CD4-positive, alpha-beta T cell treated with Interleukin-1 beta for 1 hour (primary cell): ENCODE measurements at regions not wholly inside any gene's neighbourhood (a gene's known extent, or its start where the extent isn't known, plus 50 kb on each side); places are given as distances from the start of the nearest gene placed in this dataset.

Experiments used
- DNase-seq, 2 donors: peaks; one replicate each; pipeline ENCODE4 v3.0.0-alpha.2; 2020 to 2022

GRCh38 chr4:23015821-23016220, 323.1 kb downstream of the GBA3 start:
- no peak for DNase-seq

DNA sequence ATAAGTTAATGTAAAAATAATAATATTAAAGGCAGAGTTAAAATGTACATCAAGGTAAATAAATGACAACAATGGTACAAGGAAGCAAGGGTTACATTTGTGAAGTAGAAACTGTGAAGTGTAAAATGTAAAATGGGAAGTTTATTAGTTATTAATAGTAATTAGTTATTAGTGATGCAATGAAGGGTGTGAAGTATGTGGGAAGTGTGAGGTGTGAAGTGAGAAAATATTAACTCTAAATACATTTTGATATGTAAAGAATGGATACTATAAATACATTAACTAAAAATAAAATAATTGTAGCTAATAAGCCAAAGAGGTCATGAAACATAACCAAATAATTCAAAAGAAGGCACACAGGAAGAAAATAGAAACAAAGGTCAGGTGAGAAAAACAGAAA, 316.4 kb downstream of the GBA3 start:
- no peak for DNase-seq

DNA sequence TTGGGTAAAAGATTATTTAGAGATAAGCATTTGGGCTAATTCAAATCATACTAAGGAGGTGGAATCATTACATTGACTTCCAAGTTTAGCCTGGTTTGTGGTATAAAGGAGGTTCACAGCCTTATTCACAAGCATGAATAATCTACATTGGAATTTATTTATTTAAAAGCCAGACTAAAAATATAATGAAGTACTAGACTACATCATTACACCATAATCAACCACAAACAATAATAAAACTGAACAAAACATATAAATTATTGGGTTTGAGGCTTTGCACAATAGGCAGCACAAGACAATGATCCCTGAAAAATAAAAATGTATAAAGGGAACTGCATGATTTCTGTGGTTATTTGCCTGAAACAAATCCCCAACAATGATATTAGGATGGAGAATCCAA, 314.0 kb downstream of the GBA3 start:
- DNase-seq = no peak

- DNase-seq = no peak
These were observed 313.0 kb downstream of the GBA3 start for GRCh38 chr4:23005691-23006090.

DNA sequence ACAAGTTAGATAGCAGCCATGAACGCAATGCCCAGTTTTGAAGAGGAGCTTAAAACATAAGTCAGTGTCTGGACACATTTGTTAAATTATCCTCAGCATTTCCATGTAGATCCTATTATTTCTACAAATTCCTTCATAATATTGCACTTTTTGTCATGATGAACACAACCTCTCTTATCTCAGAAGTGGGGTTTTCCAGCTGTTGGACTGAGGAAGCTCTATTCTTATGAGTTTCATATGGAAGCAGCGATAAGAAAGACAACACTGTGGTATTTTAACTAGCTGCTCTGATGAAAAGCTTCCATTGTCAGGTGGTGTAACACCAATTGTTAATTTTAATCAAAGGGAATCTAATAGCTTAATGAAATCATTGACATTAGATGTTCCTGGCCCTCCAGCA, 308.7 kb downstream of the GBA3 start:
- DNase-seq = no peak

- DNase-seq = no peak
These were observed 306.7 kb downstream of the GBA3 start for GRCh38 chr4:22999419-22999818.

DNA sequence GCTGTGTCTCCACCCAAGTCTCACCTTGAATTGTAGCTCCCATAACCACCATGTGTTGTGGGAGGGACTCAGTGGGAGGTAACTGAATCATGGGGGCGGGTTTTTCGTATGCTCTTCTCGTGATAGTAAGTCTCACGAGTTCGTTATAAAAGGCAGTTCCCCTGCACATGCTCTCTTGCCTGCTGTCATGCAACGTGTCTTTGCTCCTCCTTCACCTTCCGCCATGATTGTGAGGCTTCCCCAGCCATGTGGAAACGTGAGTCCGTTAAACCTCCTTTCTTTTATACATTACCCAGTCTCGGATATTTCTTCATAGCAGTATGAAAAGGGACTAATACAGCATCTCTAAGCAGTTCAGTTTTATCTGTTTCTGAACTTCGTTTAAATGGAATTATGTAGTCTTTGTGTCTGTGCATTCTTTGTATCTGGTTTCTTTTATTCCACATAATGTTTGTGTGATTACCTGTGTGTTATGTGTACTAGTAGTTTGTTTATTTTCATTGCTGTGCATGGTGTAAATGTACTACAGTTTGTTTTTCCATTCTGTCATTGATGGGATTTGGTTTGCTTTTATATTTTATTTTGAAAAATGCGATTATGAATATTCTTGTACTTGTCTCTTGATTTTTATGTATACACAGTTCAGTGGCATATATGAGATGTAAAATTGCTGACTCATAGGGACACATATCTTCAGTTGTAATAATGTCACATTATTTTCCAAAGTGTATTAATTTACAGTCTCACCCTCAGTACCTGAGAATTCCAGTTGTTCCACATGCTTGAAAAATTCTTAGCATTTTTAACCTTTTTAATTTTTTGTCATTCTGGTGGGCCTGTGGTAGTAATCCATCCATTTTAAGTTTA, 304.9 kb downstream of the GBA3 start:
- no peak for DNase-seq

GRCh38 chr4:22991576-22991975, 298.8 kb downstream of the GBA3 start:
- DNase-seq = no peak

DNA sequence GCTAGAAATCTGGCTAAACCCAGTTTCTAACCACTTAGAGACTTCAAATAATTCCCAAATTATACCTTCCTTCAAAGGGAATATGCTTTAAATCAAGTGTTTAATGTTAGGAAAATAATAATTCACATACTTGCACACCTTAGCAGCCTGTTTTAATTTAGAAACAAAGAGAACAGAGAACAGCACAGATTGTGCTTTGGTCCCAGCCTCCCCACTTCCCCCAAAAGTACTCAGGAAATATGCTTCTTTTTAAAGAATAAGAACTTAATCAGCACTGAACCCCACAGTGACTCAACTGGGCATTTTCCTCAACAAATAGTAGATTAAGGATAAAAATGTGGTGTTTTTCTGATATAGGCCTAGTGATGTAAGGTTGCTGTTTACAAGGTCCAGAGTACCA, 295.8 kb downstream of the GBA3 start:
- DNase-seq = no peak

DNA sequence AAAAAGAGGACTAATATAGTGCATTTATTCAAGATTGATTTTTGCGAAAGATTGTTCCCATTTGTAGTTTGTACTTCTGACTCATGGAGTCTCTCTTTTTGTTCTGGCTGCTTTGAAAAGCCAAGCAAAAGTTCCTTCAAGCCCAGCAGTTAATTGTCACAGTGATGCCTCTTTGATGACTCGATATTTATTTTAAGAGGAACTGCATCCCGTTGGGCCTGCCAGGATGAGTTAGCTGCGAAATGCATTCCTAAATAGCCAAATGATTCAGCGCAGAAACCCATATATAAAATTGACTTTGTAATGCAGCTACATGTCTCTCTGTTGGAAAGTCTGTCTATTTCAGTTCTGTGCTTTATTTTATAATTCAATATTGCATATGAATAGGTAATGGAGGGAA, 295.1 kb downstream of the GBA3 start:
- no peak for DNase-seq

- DNase-seq = no peak
These were observed 294.1 kb downstream of the GBA3 start for GRCh38 chr4:22986881-22987280.

DNA sequence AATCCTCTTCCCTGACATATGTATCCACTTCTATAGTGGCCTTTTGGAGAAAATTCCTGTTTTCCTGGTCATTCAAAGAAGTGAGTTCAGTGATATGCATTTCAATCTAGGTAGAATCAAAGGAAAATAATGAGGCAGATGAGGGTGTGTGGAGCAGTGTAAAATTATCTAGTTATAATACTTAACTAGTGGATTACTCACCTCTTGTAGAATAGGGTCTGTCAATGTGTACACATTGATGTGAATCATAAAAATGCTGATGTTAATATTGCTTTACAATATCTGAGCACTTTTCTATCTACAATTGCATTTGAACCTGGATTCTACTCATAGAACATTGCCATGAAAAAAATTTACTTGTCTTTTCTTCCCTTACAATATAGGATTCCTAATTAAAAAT, 293.5 kb downstream of the GBA3 start:
- DNase-seq = no peak

- DNase-seq = no peak
These were observed 291.7 kb downstream of the GBA3 start for GRCh38 chr4:22984390-22984789.

DNA sequence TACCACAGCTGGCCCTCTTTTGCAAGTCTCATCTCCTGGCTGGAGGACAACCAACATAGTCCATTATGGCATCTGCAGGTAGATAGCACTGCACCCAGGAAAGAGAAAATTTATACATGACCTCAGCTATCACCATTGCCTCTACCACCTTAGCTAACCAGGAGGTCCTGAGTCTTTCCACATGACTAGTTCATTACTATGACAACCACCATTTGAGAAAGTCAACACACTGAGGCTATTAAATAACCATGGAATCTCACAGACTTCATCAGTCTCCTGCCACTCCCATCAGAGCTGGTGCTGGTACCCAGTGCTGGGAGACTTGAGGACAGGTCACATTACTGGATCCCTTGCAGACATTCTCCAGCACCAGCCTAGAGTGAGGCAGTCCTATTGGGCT, 285.9 kb downstream of the GBA3 start:
- DNase-seq = no peak

- no peak for DNase-seq
These were observed 277.9 kb downstream of the GBA3 start for GRCh38 chr4:22970665-22971064.

GRCh38 chr4:22969287-22969896, 276.7 kb downstream of the GBA3 start:
- no peak for DNase-seq

DNA sequence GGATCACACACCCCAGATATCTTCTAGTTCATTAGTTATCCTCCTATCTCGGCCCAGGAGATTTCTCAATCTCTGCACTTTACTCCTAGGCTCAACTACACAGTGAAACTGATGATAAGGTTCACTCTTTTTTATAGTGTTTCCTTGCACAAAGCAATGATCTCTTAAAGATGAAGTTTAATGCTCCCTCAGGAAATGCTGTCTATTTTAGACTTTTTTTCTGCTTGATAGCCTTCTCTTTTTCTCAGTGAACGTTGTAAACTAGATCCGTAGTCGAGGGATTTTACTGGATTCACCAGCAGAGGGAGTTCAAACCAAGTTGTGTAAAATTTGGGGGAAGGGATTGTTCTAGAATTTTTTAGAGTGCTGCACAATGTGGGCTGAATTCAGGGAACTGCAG, 269.6 kb downstream of the GBA3 start:
- no peak for DNase-seq

- DNase-seq = no peak
These were observed 266.7 kb downstream of the GBA3 start for GRCh38 chr4:22959483-22959882.

- no peak for DNase-seq
These were observed 265.1 kb downstream of the GBA3 start for GRCh38 chr4:22957774-22958309.

DNA sequence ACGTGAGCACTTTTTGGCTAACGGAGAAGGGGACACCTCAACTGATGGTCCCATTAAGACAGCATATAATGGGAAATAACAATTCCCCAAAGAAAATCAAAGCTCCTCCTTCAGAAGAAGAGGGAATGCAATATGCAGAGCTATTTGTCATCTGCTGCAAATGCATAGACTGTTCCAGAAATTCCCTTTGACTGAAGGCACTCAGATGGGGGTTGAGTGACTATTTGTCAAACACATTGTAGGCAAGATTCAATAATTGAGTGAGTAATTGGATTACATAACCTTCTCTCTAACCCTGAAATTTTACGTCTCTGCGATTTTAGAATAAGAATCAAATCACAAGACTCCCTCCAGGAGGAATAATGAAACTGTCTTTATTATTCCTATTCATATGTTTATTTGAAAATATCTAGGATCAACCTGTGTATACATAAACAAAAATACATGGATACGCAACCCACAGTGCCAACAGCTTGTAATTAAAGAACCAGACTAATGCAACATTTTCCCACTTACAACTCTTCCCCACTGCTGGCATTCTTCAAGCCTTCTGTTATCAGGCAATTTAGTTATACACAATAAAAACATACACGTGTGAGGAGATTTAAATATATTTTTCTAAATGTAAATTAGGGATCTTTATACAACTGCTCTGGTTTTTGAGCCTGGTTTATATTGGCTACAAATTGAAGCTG, 256.6 kb downstream of the GBA3 start:
- no peak for DNase-seq

DNA sequence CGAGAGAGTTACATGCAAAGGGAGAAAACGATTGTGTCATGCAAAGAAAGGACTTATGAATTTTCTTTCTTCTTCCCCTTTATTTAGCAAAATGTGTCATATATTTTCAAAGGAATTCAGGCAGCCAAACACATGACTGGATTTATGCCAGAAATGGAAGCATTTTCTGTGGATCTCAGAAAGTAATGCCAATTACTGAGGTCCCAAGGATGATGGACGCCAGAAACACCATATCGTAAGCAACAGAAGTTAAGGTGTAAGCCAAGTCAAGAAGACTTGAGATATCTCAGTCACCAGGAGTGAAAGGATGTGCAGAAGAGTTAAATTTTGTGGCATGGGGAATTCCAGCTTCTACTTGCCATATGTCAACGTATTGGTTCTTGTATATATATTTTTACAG, 255.1 kb downstream of the GBA3 start:
- DNase-seq = no peak

DNA sequence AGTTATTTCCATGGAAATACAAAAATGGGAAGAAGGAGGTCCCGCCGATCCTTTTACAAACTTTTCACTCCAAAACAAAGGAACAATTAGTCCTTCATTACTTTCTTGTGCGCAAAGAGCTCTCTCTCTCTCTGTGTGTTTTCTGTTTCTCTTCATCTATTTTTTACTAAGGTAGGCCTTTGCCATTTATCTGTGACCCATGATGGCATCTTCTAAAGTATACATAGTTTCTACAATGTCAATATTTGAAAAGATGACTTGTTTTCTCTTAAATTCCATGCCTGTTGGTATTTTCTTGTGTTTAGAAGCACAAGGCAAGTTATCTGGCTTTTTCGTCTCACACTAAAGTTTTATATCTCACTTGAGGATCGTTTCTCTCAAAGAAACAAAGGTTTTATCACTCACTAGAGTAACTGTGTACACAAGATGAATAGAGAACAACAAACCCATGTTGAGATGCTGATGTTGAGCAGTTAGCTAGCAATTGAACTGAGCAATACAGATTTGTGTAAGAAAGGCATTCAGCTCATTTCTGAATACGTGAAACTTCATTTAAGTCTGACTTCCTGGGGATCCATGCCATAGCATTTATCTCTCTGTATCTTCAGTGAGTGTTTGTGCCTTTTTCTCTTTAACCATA, 250.3 kb downstream of the GBA3 start:
- no peak for DNase-seq

- no peak for DNase-seq
These were observed 249.1 kb downstream of the GBA3 start for GRCh38 chr4:22941688-22942375.
